HG03025 (cell line): ENCODE measurements at regions not wholly inside any gene's neighbourhood (a gene's known extent, or its start where the extent isn't known, plus 50 kb on each side); places are given as distances from the start of the nearest gene placed in this dataset.

Experiments used
- ATAC-seq: cut with Tn5 transposase; IDR thresholded peaks from one replicate; pipeline ENCODE4 v1.9.1; 2021; ENCODE audit warnings: mild to moderate bottlenecking, moderate library complexity; ENCODE audit not compliant: unreplicated experiment, low FRiP score

- ATAC-seq: no peak
These were observed 94.9 kb upstream of the TECRL start for GRCh38 chr4:64503945-64504675.

- ATAC-seq: no peak
These were observed 94.2 kb upstream of the TECRL start for GRCh38 chr4:64503416-64503815.

GRCh38 chr4:64497491-64497890, 88.2 kb upstream of the TECRL start:
- no peak for ATAC-seq

GRCh38 chr4:64495946-64496345, 86.7 kb upstream of the TECRL start:
- no peak for ATAC-seq

DNA sequence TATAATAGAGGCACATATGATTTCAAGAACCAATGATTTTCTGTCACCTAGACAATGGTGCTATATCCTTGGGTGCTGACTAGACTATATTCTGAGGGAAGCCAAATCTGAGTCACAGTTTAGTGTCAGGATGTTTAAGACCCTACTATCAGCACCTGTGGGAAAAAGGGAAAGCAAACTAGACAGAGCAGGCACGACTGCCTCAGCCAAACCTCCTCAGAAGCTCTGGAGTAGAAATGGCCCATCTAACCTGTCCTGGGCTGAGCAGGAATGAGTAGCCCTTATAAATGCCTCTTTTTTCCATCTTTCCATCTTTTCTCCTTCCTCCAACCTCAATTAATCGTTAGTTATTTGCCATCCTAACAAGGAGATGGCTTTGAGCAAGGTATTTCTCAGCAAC, 80.4 kb upstream of the TECRL start:
- ATAC-seq: no peak

GRCh38 chr4:64479338-64479737, 70.1 kb upstream of the TECRL start:
- no peak for ATAC-seq

GRCh38 chr4:64477127-64477526, 67.9 kb upstream of the TECRL start:
- no peak for ATAC-seq

DNA sequence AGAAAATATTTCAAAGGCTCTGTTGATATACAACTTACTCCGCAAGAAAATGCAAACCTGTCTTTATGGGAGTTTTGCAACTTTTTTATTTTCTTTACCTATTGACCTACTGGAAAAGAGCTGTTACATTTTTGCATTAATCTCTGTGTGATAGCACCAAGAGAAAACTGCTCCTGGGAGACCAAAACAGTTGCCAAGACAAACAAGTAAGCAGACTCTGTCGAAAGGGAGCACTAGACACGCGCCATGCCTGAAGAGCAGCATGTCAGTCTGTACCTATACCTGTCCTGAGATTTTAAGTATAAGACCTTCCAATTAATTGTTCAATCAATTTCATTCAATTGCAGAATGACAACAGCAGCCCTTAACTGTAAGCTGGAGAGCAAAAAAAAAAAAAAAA, 56.0 kb upstream of the TECRL start:
- ATAC-seq: no peak

DNA sequence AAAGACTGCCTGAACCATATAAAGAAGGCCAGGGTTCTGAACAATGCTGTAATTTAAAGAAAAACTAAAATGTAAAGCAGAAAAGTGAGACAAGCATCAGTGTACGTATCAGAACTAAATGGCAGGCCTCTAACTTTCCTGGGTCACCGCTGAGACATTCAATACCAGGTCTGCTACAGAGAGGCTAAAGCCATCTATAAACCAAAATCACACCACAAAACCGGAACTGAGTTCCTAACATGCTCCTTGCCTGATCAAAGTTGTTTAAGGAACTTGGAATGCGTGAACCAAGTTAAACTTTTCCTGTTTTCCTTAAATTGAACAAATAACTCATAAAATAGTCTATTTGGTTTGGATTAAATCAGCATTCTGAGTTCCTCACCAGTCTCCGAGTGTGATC, 55.3 kb upstream of the TECRL start:
- no peak for ATAC-seq
